ENCODE measurements at regions not wholly inside any gene's neighbourhood (a gene's known extent, or its start where the extent isn't known, plus 50 kb on each side); places are given as distances from the start of the nearest gene placed in this dataset.

DNA sequence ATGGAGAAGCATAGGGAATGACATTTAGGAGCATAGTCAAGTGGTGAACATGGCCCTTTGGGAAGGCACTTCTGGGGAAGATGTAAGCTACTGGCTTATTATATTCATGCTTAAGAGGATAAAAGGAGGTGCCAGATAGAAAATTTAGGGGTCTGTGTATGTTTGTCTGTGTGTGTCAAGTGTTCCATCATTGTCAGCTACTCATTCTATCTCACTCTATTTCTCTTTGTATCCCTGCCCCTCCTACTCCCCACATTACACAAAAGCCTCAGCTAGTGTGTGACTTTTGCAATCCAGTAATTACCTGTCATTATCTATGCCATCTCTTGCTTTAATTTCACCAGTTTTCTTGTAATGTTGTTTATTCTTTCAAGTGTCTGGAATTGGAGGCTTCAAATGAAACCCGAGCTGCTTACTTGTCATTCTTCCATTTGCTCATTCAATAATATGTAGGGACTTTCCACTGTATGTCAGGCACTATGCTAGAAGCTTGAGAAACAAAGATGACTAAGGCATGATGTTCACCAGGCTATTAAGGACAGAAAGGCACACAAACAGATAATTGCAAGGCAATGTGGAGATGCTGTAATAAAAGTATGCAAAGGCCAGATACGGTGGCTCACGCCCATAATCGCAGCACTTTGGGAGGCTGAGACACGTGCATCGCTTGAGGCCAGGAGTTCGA, 229.8 kb upstream of the TEX13C start:
- WGBS: 86% methylated on average over 7 of the region's 7 CpGs
- Histone ChIP-seq H3K36me3 (ENCODE audit: control insufficient read depth in 2 of 2, insufficient read depth in 2 of 2, low read length in 1 of 2) (no peaks in the 10 kb centered on the region), H3K4me3 (ENCODE audit: low read length in 2 of 2) (no peak overlapping the region), H3K27me3 (ENCODE audit: control insufficient read depth in 2 of 2, insufficient read depth in 1 of 2, low read length in 1 of 2) (no peaks in the 10 kb centered on the region), H3K9me3 (ENCODE audit: control insufficient read depth in 2 of 2, insufficient read depth in 1 of 2, low read length in 1 of 2) (no peaks in the 10 kb centered on the region), H3K27ac (ENCODE audit: low read depth in 1 of 2, low read length in 1 of 2) (no peak overlapping the region), H3K4me1 (ENCODE audit: control insufficient read depth in 2 of 2, insufficient read depth in 2 of 2, low read length in 2 of 2) (no peaks in the 10 kb centered on the region)
- no peak for DNase-seq (ENCODE audit: low read depth in 6 of 9, low spot score in 9 of 9)

DNA sequence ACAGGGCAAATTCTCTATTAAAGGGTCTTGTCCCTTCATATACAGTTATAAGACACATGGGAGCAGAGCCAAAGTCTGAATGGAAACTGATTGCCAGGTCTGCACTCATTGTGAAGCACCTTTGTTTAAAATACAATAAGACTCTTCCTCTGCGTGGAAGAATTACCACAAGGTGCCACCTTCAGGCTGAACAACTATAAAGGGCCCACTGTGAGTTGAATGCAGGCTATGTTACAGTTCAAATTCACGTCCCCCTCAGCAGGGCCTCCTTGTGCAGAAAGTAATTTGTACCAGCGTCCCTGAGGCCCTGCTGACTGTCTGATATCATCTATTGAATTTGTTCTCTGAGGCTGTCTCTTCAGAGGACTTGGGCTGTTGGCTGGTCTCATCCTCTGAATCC, 225.8 kb upstream of the TEX13C start:
- Histone ChIP-seq H3K27me3 (ENCODE audit: control insufficient read depth in 2 of 2, insufficient read depth in 1 of 2, low read length in 1 of 2) (no peaks in the 10 kb centered on the region), H3K27ac (ENCODE audit: low read depth in 1 of 2, low read length in 1 of 2) (no peak overlapping the region), H3K9me3 (ENCODE audit: control insufficient read depth in 2 of 2, insufficient read depth in 1 of 2, low read length in 1 of 2) (no peaks in the 10 kb centered on the region), H3K4me3 (ENCODE audit: low read length in 2 of 2) (no peak overlapping the region), H3K36me3 (ENCODE audit: control insufficient read depth in 2 of 2, insufficient read depth in 2 of 2, low read length in 1 of 2) (no peaks in the 10 kb centered on the region), H3K4me1 (ENCODE audit: control insufficient read depth in 2 of 2, insufficient read depth in 2 of 2, low read length in 2 of 2) (no peaks in the 10 kb centered on the region)
- DNase-seq (ENCODE audit: low read depth in 6 of 9, low spot score in 9 of 9): peak in 6 of 9 donors; percentile 1 to 51 (median 10)
- WGBS: 83% methylated on average over 3 of the region's 3 CpGs

DNA sequence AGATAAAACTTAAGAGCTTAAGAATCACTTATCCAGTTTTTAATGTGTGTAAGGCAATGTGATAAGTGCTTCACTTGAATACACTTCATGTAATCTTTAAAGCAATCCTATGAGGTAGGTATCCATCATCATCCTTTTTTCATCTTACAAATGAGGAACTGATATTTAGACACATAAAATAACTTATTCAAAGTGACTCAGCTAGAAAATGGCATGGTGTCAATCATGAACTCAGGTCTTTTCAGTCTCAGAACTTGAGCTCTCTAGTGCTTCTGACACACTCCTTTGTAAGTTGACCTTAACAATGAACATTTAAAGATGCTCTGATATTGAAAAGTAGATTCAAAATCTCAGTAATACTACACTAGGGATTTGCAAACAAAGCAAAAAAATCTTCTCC, 224.8 kb upstream of the TEX13C start:
- Histone ChIP-seq H3K27ac (ENCODE audit: low read depth in 1 of 2, low read length in 1 of 2) (no peak overlapping the region), H3K4me1 (ENCODE audit: control insufficient read depth in 2 of 2, insufficient read depth in 2 of 2, low read length in 2 of 2) (no peaks in the 10 kb centered on the region), H3K9me3 (ENCODE audit: control insufficient read depth in 2 of 2, insufficient read depth in 1 of 2, low read length in 1 of 2) (no peaks in the 10 kb centered on the region), H3K4me3 (ENCODE audit: low read length in 2 of 2) (no peak overlapping the region), H3K27me3 (ENCODE audit: control insufficient read depth in 2 of 2, insufficient read depth in 1 of 2, low read length in 1 of 2) (no peaks in the 10 kb centered on the region), H3K36me3 (ENCODE audit: control insufficient read depth in 2 of 2, insufficient read depth in 2 of 2, low read length in 1 of 2) (no peaks in the 10 kb centered on the region)
- no peak for DNase-seq (ENCODE audit: low read depth in 6 of 9, low spot score in 9 of 9)

DNA sequence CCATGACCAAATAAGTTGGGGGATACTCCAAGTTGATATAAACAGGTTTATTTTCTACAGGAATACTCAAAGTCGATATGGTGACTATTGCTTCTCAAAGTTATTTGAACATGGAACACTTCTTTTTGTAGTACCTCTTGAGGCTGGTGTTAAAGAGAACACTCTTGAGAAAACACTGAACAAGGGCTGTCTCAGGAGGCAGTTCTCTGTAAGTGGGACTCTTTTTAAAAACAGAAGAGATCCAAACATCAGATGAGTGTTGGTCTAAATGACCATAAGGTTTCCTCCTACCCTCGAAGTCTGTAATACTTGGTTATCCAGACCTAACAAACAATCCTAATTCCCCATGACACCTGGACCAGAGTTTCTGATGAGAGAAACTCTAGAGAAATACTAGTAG, 223.2 kb upstream of the TEX13C start:
- H3K27ac ChIP-seq (ENCODE audit: low read depth in 1 of 2, low read length in 1 of 2): no peak overlapping the region
- no peak overlapping the region for H3K4me3 ChIP-seq (ENCODE audit: low read length in 2 of 2)
- no peaks in the 10 kb centered on the region for H3K4me1 ChIP-seq (ENCODE audit: control insufficient read depth in 2 of 2, insufficient read depth in 2 of 2, low read length in 2 of 2)
- WGBS: 96% methylated on average over 2 of the region's 2 CpGs
- H3K27me3 ChIP-seq (ENCODE audit: control insufficient read depth in 2 of 2, insufficient read depth in 1 of 2, low read length in 1 of 2): no peaks in the 10 kb centered on the region
- DNase-seq (ENCODE audit: low read depth in 6 of 9, low spot score in 9 of 9): no peak
- no peaks in the 10 kb centered on the region for H3K36me3 ChIP-seq (ENCODE audit: control insufficient read depth in 2 of 2, insufficient read depth in 2 of 2, low read length in 1 of 2)
- no peaks in the 10 kb centered on the region for H3K9me3 ChIP-seq (ENCODE audit: control insufficient read depth in 2 of 2, insufficient read depth in 1 of 2, low read length in 1 of 2)

DNA sequence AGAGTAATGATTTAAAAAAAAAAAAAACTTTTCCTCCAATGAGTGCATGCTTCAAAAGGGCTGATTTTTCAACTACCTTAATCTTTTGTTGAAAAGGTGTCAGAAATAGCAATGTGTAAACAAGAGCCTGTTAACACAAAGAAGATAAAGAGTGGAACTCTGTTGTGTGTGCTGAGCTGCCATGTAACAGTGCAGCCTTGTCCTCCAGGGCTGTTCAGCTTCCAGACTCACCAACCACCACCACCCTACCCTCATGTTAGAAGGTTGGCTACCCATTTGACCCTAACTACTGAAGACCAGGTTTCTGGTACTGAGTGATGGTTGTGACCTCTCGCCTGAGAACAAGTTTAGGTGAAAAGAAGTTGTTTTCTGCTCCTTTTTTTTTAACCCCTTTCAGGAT, 222.8 kb upstream of the TEX13C start:
- Histone ChIP-seq H3K9me3 (ENCODE audit: control insufficient read depth in 2 of 2, insufficient read depth in 1 of 2, low read length in 1 of 2) (no peaks in the 10 kb centered on the region), H3K27me3 (ENCODE audit: control insufficient read depth in 2 of 2, insufficient read depth in 1 of 2, low read length in 1 of 2) (no peaks in the 10 kb centered on the region), H3K27ac (ENCODE audit: low read depth in 1 of 2, low read length in 1 of 2) (no peak overlapping the region), H3K36me3 (ENCODE audit: control insufficient read depth in 2 of 2, insufficient read depth in 2 of 2, low read length in 1 of 2) (no peaks in the 10 kb centered on the region), H3K4me1 (ENCODE audit: control insufficient read depth in 2 of 2, insufficient read depth in 2 of 2, low read length in 2 of 2) (no peaks in the 10 kb centered on the region), H3K4me3 (ENCODE audit: low read length in 2 of 2) (no peak overlapping the region)
- DNase-seq (ENCODE audit: low read depth in 6 of 9, low spot score in 9 of 9): no peak
- 97% methylated on average over 1 of the region's 1 CpG for WGBS

DNA sequence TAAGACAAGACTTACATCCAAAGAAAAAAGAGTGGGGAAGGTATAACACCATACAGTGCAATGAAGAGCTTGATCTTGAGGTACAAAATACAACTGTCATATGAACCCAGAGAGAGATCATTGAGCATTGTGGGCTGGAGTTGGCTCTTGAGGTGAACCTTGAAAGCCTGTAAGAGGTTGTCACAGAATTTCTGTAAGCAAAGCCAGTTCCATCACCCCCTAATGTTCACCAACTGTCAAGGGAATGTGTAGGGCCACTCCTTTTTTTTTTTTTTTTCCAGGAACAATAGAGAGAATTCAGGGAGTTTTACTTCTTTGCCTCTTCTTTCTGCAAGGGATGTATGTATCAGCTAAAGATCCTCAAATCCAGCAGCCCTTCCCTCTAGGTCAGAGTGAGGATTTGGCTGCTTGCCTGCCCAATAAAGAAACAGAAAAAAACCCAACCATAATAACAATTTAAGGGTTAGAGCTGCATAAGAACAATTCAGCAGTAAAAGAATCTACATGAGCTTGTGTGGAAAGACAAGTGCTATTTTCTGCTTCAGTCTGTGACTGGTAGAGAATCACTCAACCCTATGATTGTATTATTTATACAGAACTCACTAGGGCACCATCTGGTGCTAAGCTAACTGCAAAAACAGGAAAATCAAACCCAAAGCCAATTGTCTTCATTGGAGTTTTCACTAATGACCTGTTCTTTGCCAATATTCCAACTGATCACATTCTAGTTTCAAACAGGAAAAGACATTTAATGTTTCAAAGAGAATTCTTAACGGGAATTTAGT, 217.5 kb upstream of the TEX13C start:
- H3K27ac ChIP-seq (ENCODE audit: low read depth in 1 of 2, low read length in 1 of 2): no peak overlapping the region
- H3K27me3 ChIP-seq (ENCODE audit: control insufficient read depth in 2 of 2, insufficient read depth in 1 of 2, low read length in 1 of 2): no peaks in the 10 kb centered on the region
- H3K9me3 ChIP-seq (ENCODE audit: control insufficient read depth in 2 of 2, insufficient read depth in 1 of 2, low read length in 1 of 2): no peaks in the 10 kb centered on the region
- 95% methylated on average over 1 of the region's 1 CpG for WGBS
- no peaks in the 10 kb centered on the region for H3K4me1 ChIP-seq (ENCODE audit: control insufficient read depth in 2 of 2, insufficient read depth in 2 of 2, low read length in 2 of 2)
- no peak for DNase-seq (ENCODE audit: low read depth in 6 of 9, low spot score in 9 of 9)
- no peaks in the 10 kb centered on the region for H3K36me3 ChIP-seq (ENCODE audit: control insufficient read depth in 2 of 2, insufficient read depth in 2 of 2, low read length in 1 of 2)
- no peak overlapping the region for H3K4me3 ChIP-seq (ENCODE audit: low read length in 2 of 2)

DNA sequence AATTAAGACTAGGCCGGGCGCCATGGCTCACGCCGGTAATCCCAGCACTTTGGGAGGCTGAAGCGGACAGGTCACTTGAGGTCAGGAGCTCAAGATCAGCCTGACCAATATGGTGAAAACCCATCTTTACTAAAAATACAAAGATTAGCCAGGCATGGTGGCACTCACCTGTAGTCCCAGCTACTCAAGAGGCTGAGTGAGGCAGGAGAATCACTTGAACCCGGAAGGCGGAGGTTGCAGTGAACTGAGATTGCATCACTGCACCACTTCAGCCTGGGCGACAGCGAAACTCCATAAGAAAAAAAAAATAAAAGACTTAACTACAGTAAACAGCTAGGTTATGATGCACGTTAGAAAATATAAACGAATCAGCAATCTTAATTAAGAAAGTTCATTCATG, 216.0 kb upstream of the TEX13C start:
- no peak overlapping the region for H3K27ac ChIP-seq (ENCODE audit: low read depth in 1 of 2, low read length in 1 of 2)
- no peaks in the 10 kb centered on the region for H3K36me3 ChIP-seq (ENCODE audit: control insufficient read depth in 2 of 2, insufficient read depth in 2 of 2, low read length in 1 of 2)
- WGBS: 97% methylated on average over 11 of the region's 11 CpGs
- no peaks in the 10 kb centered on the region for H3K9me3 ChIP-seq (ENCODE audit: control insufficient read depth in 2 of 2, insufficient read depth in 1 of 2, low read length in 1 of 2)
- H3K27me3 ChIP-seq (ENCODE audit: control insufficient read depth in 2 of 2, insufficient read depth in 1 of 2, low read length in 1 of 2): no peaks in the 10 kb centered on the region
- DNase-seq (ENCODE audit: low read depth in 6 of 9, low spot score in 9 of 9): no peak
- H3K4me3 ChIP-seq (ENCODE audit: low read length in 2 of 2): no peak overlapping the region
- H3K4me1 ChIP-seq (ENCODE audit: control insufficient read depth in 2 of 2, insufficient read depth in 2 of 2, low read length in 2 of 2): no peaks in the 10 kb centered on the region

DNA sequence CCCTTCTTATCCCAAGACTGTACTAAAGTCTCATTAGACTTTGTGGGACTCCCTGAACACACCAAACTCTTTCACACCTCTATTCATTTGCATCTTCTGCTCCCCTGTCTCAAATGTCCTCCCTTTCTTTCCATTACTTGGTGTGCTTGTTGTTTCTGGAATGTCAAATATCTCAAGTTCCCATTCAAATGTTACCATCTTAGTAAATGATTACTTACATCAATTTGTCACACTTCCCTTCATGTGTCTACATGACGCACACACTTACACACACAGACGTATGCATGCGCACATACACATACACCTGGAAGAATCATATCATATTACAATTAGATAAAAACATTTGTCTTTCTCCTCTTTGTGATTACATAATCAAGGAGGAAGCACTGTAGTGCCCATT, 210.8 kb upstream of the TEX13C start:
- no peak overlapping the region for H3K27ac ChIP-seq (ENCODE audit: low read depth in 1 of 2, low read length in 1 of 2)
- no peaks in the 10 kb centered on the region for H3K27me3 ChIP-seq (ENCODE audit: control insufficient read depth in 2 of 2, insufficient read depth in 1 of 2, low read length in 1 of 2)
- 97% methylated on average over 3 of the region's 3 CpGs for WGBS
- no peak overlapping the region for H3K4me3 ChIP-seq (ENCODE audit: low read length in 2 of 2)
- H3K9me3 ChIP-seq (ENCODE audit: control insufficient read depth in 2 of 2, insufficient read depth in 1 of 2, low read length in 1 of 2): no peaks in the 10 kb centered on the region
- no peaks in the 10 kb centered on the region for H3K4me1 ChIP-seq (ENCODE audit: control insufficient read depth in 2 of 2, insufficient read depth in 2 of 2, low read length in 2 of 2)
- DNase-seq (ENCODE audit: low read depth in 6 of 9, low spot score in 9 of 9): no peak
- H3K36me3 ChIP-seq (ENCODE audit: control insufficient read depth in 2 of 2, insufficient read depth in 2 of 2, low read length in 1 of 2): no peaks in the 10 kb centered on the region

DNA sequence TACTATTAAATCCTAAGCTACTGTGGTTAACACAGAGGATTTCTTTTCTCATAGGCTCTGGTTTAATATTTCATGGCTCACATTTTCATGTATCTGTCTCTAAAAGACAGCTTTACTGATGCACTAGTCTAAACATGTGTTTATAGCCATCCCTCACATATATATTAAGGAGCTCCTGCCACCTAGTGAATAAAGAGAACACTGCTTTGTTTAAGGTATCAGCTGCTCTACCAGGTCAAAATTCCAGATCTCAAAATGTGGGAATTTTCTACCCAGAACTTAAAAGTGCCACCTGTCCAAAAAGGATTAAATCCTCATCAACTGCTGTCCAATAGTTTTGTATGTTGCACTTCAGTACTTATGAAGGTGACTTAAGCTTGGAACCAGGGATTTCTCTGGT, 188.5 kb upstream of the TEX13C start:
- H3K9me3 ChIP-seq (ENCODE audit: control insufficient read depth in 2 of 2, insufficient read depth in 1 of 2, low read length in 1 of 2): no peaks in the 10 kb centered on the region
- H3K36me3 ChIP-seq (ENCODE audit: control insufficient read depth in 2 of 2, insufficient read depth in 2 of 2, low read length in 1 of 2): no peaks in the 10 kb centered on the region
- DNase-seq (ENCODE audit: low read depth in 6 of 9, low spot score in 9 of 9): peak in 4 of 9 donors; percentile 12 to 51 (median 22)
- no peaks in the 10 kb centered on the region for H3K4me1 ChIP-seq (ENCODE audit: control insufficient read depth in 2 of 2, insufficient read depth in 2 of 2, low read length in 2 of 2)
- no peaks in the 10 kb centered on the region for H3K27me3 ChIP-seq (ENCODE audit: control insufficient read depth in 2 of 2, insufficient read depth in 1 of 2, low read length in 1 of 2)
- H3K4me3 ChIP-seq (ENCODE audit: low read length in 2 of 2): no peak overlapping the region
- peak overlapping the region in 1 of 2 donors; percentile 41 for H3K27ac ChIP-seq (ENCODE audit: low read depth in 1 of 2, low read length in 1 of 2)

All from thymus (tissue), 11 donors.